A549 (cell line): ENCODE measurements at regions not wholly inside any gene's neighbourhood (a gene's known extent, or its start where the extent isn't known, plus 50 kb on each side); places are given as distances from the start of the nearest gene placed in this dataset.

Source experiments
- ATAC-seq, 2 experiments: fragments of 200-7000 bp in 1 of 2; fragments of >200 bp in 1 of 2; cut with Nextera tagmentation in 1 of 2; cut with Tn5 transposase in 1 of 2; 3 replicates each; pipeline versions ENCODE4 v1.8.0 to v1.9.1; 2018 to 2020; ENCODE audit warnings: mild to moderate bottlenecking in 1 of 2, moderate library complexity in 1 of 2
- CTCF ChIA-PET: fragments of 300-600 bp; sonication (Branson Sonifier 250); formaldehyde crosslinking; extraction: SDS; loops from one replicate; lab custom pipeline; 2021; ENCODE audit warnings: antibody characterized with exemption, inconsistent platforms; lab: Yijun Ruan, JAX
- POLR2A ChIA-PET: fragments of 350-600 bp; formaldehyde crosslinking; extraction: SDS; loops from one replicate; lab custom pipeline; 2021; ENCODE audit warnings: antibody characterized with exemption, inconsistent platforms; lab: Yijun Ruan, JAX
- DNase-seq, 2 experiments: peaks; one replicate each; pipeline versions ENCODE4 v3.0.0 to v3.0.0-alpha.2; 2011 to 2016; ENCODE audit warnings: low read depth in 1 of 2, low spot score in 1 of 2
- FAIRE-seq: peaks from 2 replicates; lab custom pipeline; 2011; peaks lifted over from hg19 to GRCh38; lab: Jason Lieb, UNC
- H3K27ac ChIP-seq, 2 experiments: fragments of >200 bp; sonication (Bioruptor Twin); formaldehyde crosslinking; 3 replicates each; pipeline ENCODE4 v1.5.1; 2016 to 2017
- H3K4me1 ChIP-seq: fragments of >200 bp; sonication (Bioruptor Twin); formaldehyde crosslinking; 3 replicates; pipeline ENCODE4 v1.6.1; 2016
- H3K4me2 ChIP-seq: fragments of >200 bp; sonication (Bioruptor Twin); formaldehyde crosslinking; 3 replicates; pipeline ENCODE4 v1.6.1; 2016
- H3K4me3 ChIP-seq: fragments of >200 bp; sonication (Bioruptor Twin); formaldehyde crosslinking; 3 replicates; pipeline ENCODE4 v1.5.1; 2016
- H3K9me3 ChIP-seq: fragments of >200 bp; sonication (Bioruptor Twin); formaldehyde crosslinking; 3 replicates; pipeline ENCODE4 v1.6.1; 2016
- ATOH8 ChIP-seq: fragments of 250-450 bp; sonication (Bioruptor Pico); IDR thresholded peaks from 2 replicates; pipeline ENCODE4 v1.5.0; 2020; ENCODE audit warnings: low read depth, mild to moderate bottlenecking, moderate library complexity
- CBX2 ChIP-seq: fragments of 200-600 bp; sonication (generic); IDR thresholded peaks from 2 replicates; pipeline ENCODE4 v1.6.1; 2016; ENCODE audit warnings: low read depth, mild to moderate bottlenecking, borderline replicate concordance
- EHF ChIP-seq: fragments of 250-450 bp; sonication (Bioruptor Pico); IDR thresholded peaks from 2 replicates; pipeline ENCODE4 v1.5.0; 2020; ENCODE audit warnings: mild to moderate bottlenecking
- EHMT2 ChIP-seq: fragments of 200-600 bp; sonication (generic); IDR thresholded peaks from 2 replicates; pipeline ENCODE4 v1.6.1; 2016; ENCODE audit warnings: antibody characterized with exemption, low read depth, mild to moderate bottlenecking, moderate library complexity
- ELK1 ChIP-seq: fragments of 150-350 bp; IDR thresholded peaks from 2 replicates; pipeline ENCODE4 v1.6.1; 2014; ENCODE audit warnings: low read depth, mild to moderate bottlenecking, low read length
- EP300 ChIP-seq, 2 experiments: fragments of >200 bp; sonication (Bioruptor Twin); formaldehyde crosslinking; IDR thresholded peaks; 2 replicates in 1 of 2; 3 replicates in 1 of 2; pipeline ENCODE4 v1.6.1; 2016 to 2017
- ESRRA ChIP-seq: fragments of 150-350 bp; IDR thresholded peaks from 2 replicates; pipeline ENCODE4 v1.6.1; 2014; ENCODE audit warnings: mild to moderate bottlenecking, low read length, borderline replicate concordance
- FOSL2 ChIP-seq, 2 experiments: fragments of 450-650 bp in 1 of 2; fragments of >200 bp in 1 of 2; sonication (Bioruptor Twin) in 1 of 2; formaldehyde crosslinking; IDR thresholded peaks; 2 replicates each; pipeline versions ENCODE4 v1.5.0 to v1.6.1; 2016 to 2020; ENCODE audit warnings: mild to moderate bottlenecking in 1 of 2, moderate library complexity in 1 of 2
- FOXS1 ChIP-seq: fragments of 250-450 bp; sonication (Bioruptor Pico); IDR thresholded peaks from 2 replicates; pipeline ENCODE4 v1.5.0; 2020; ENCODE audit warnings: mild to moderate bottlenecking, moderate library complexity
- HEYL ChIP-seq: fragments of 250-450 bp; sonication (Bioruptor Pico); IDR thresholded peaks from 2 replicates; pipeline ENCODE4 v1.8.0; 2021; ENCODE audit warnings: mild to moderate bottlenecking, moderate library complexity
- HOXA7 ChIP-seq: fragments of 250-450 bp; sonication (Bioruptor Pico); IDR thresholded peaks from 2 replicates; pipeline ENCODE4 v1.5.0; 2020; ENCODE audit warnings: mild to moderate bottlenecking, moderate library complexity
- HOXB13 ChIP-seq: fragments of 250-450 bp; sonication (Bioruptor Pico); IDR thresholded peaks from 2 replicates; pipeline ENCODE4 v1.5.0; 2020; ENCODE audit warnings: low read depth, mild to moderate bottlenecking, moderate library complexity
- HOXB5 ChIP-seq: fragments of 250-450 bp; sonication (Bioruptor Pico); IDR thresholded peaks from 2 replicates; pipeline ENCODE4 v1.5.0; 2020; ENCODE audit warnings: mild to moderate bottlenecking, moderate library complexity
- JUNB ChIP-seq: fragments of >200 bp; sonication (Bioruptor Twin); formaldehyde crosslinking; IDR thresholded peaks from 2 replicates; pipeline ENCODE4 v1.6.1; 2016
- KDM5A ChIP-seq: fragments of 200-600 bp; sonication (generic); IDR thresholded peaks from 2 replicates; pipeline ENCODE4 v1.6.1; 2016; ENCODE audit warnings: antibody characterized with exemption, mild to moderate bottlenecking
- MAX ChIP-seq: IDR thresholded peaks from 2 replicates; pipeline ENCODE4 v1.6.1; 2012
- MAZ ChIP-seq: fragments of 150-350 bp; IDR thresholded peaks from 2 replicates; pipeline ENCODE4 v1.6.1; 2014; ENCODE audit warnings: antibody characterized with exemption, low read depth, low read length, borderline replicate concordance
- NPAS2 ChIP-seq: fragments of 250-450 bp; sonication (Bioruptor Pico); IDR thresholded peaks from 2 replicates; pipeline ENCODE4 v1.8.0; 2022; ENCODE audit warnings: mild to moderate bottlenecking, moderate library complexity, borderline replicate concordance
- PHF8 ChIP-seq: fragments of 200-600 bp; sonication (generic); IDR thresholded peaks from 2 replicates; pipeline ENCODE4 v1.6.1; 2016; ENCODE audit warnings: low read depth, mild to moderate bottlenecking, antibody characterized with exemption, moderate library complexity, borderline replicate concordance
- POLR2AphosphoS2 ChIP-seq: conservative IDR thresholded peaks from 2 replicates; pipeline ENCODE4 v1.6.1; 2012; ENCODE audit warnings: low read length, improper control_type of control experiment, inconsistent platforms
- RAD21 ChIP-seq, 2 experiments: fragments of >200 bp in 1 of 2; sonication (Bioruptor Twin) in 1 of 2; formaldehyde crosslinking in 1 of 2; IDR thresholded peaks in 1 of 2; conservative IDR thresholded peaks in 1 of 2; 2 replicates in 1 of 2; 3 replicates in 1 of 2; pipeline ENCODE4 v1.6.1; 2012 to 2018; ENCODE audit warnings: inconsistent platforms in 1 of 2
- REST ChIP-seq: fragments of 200-600 bp; sonication (generic); IDR thresholded peaks from 2 replicates; pipeline ENCODE4 v1.6.1; 2016; ENCODE audit warnings: antibody characterized with exemption, mild to moderate bottlenecking, moderate library complexity
- RFX5 ChIP-seq: fragments of 450-650 bp; IDR thresholded peaks from 2 replicates; pipeline ENCODE4 v1.7.1; 2014; ENCODE audit warnings: antibody characterized with exemption, mild to moderate bottlenecking, moderate library complexity
- RNF2 ChIP-seq: fragments of 200-600 bp; sonication (generic); IDR thresholded peaks from 2 replicates; pipeline ENCODE4 v1.6.1; 2016; ENCODE audit warnings: low read depth, mild to moderate bottlenecking, antibody characterized with exemption, moderate library complexity, borderline replicate concordance
- SREBF2 ChIP-seq: fragments of 450-650 bp; IDR thresholded peaks from 2 replicates; pipeline ENCODE4 v1.6.1; 2014; ENCODE audit warnings: mild to moderate bottlenecking, moderate library complexity
- ZNF302 ChIP-seq: fragments of 250-450 bp; sonication (Bioruptor Pico); IDR thresholded peaks from 2 replicates; pipeline ENCODE4 v1.9.0; 2021; ENCODE audit warnings: inconsistent platforms, mild to moderate bottlenecking, moderate library complexity
- ZSCAN20 ChIP-seq: fragments of 250-450 bp; sonication (Bioruptor Pico); IDR thresholded peaks from 2 replicates; pipeline ENCODE4 v1.8.0; 2022; ENCODE audit warnings: mild to moderate bottlenecking, moderate library complexity
- WGBS: methylation state at CpG from one replicate; pipeline ENCODE4 v1.1.6; 2017; ENCODE audit errors: missing lambda C conversion rate; 5-methylcytosine and 5-hydroxymethylcytosine counted together
- TF ChIP-seq, protein P1 (sequence below): fragments of 450-650 bp; IDR thresholded peaks from 2 replicates; pipeline ENCODE4 v1.6.1; 2014; ENCODE audit warnings: antibody characterized with exemption
- TF ChIP-seq, protein P2 (sequence below): IDR thresholded peaks from 2 replicates; pipeline ENCODE4 v1.6.1; 2012

GRCh38 chr4:4608214-4608537 is 66.3 kb upstream of the STX18 start:
- WGBS = 83% methylated on average over 13 of the region's 13 CpGs
- FAIRE-seq (no peak), ATAC-seq (no peak), DNase-seq (no peak)
- no peak overlapping the region for H3K4me3 ChIP-seq
- no peaks in the 10 kb centered on the region for H3K9me3 ChIP-seq
- no peak for TF ChIP-seq ELK1
- TF ChIP-seq HOXB13 = no peak
- no peak for TF ChIP-seq CBX2
- no peak for TF ChIP-seq EP300 (IDR thresholded peaks at IDR 0.05)
- TF ChIP-seq EHMT2 = no peak
- no peak for TF ChIP-seq MAZ
- no peak for TF ChIP-seq HOXA7 (CRISPR knock-in tag)
- TF ChIP-seq SREBF2 = no peak
- no peak for TF ChIP-seq KDM5A
- no peak for TF ChIP-seq ATOH8 (CRISPR knock-in tag)
- TF ChIP-seq RAD21 (conservative IDR thresholded peaks at IDR 0.05 in 1 of 2, IDR thresholded peaks at IDR 0.05 in 1 of 2) = no peak
- no peak for TF ChIP-seq ESRRA
- TF ChIP-seq PHF8 = no peak
- H3K4me2 ChIP-seq = no peak overlapping the region
- no peaks in the 10 kb centered on the region for H3K4me1 ChIP-seq
- POLR2A ChIA-PET = no interaction called here
- no peak overlapping the region for H3K27ac ChIP-seq
- CTCF ChIA-PET = no interaction called here

GRCh38 chr4:4607336-4608213 is 65.7 kb upstream of the STX18 start:
- TF ChIP-seq REST (no peak), HOXB5 (no peak), JUNB (no peak), HOXB13 (no peak), PHF8 (no peak), SREBF2 (no peak), EHF (no peak), RNF2 (no peak), RFX5 (no peak), POLR2AphosphoS2 (no peak), FOSL2 (IDR thresholded peaks at IDR 0.05) (no peak), FOSL2 (CRISPR knock-in tag; IDR thresholded peaks at IDR 0.05) (no peak), MAX (no peak), NPAS2 (CRISPR knock-in tag) (no peak), FOXS1 (CRISPR knock-in tag) (no peak), ZNF302 (CRISPR knock-in tag) (no peak), ZSCAN20 (no peak), HEYL (no peak), EHMT2 (no peak)
- TF ChIP-seq, protein P1, sequence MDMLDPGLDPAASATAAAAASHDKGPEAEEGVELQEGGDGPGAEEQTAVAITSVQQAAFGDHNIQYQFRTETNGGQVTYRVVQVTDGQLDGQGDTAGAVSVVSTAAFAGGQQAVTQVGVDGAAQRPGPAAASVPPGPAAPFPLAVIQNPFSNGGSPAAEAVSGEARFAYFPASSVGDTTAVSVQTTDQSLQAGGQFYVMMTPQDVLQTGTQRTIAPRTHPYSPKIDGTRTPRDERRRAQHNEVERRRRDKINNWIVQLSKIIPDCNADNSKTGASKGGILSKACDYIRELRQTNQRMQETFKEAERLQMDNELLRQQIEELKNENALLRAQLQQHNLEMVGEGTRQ = no peak
- TF ChIP-seq, protein P2, sequence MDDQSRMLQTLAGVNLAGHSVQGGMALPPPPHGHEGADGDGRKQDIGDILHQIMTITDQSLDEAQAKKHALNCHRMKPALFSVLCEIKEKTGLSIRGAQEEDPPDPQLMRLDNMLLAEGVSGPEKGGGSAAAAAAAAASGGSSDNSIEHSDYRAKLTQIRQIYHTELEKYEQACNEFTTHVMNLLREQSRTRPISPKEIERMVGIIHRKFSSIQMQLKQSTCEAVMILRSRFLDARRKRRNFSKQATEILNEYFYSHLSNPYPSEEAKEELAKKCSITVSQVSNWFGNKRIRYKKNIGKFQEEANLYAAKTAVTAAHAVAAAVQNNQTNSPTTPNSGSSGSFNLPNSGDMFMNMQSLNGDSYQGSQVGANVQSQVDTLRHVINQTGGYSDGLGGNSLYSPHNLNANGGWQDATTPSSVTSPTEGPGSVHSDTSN = no peak
- DNase-seq (no peak), ATAC-seq (no peak), FAIRE-seq (no peak)
- Histone ChIP-seq H3K9me3 (no peaks in the 10 kb centered on the region), H3K4me3 (no peak overlapping the region), H3K4me1 (no peaks in the 10 kb centered on the region), H3K27ac (no peak overlapping the region), H3K4me2 (no peak overlapping the region)
- CTCF ChIA-PET = interaction anchor here (0.7 to 1.4 kb wide), 2 partner anchors 61 to 274 kb away, joined by 3 read pairs; no protein-coding TSS in a partner anchor
- POLR2A ChIA-PET = no interaction called here
- 84% methylated on average over 15 of the region's 19 CpGs for WGBS
